ENCODE measurements at regions not wholly inside any gene's neighbourhood (a gene's known extent, or its start where the extent isn't known, plus 50 kb on each side); places are given as distances from the start of the nearest gene placed in this dataset.

- TF ChIP-seq POLR2AphosphoS5 (IDR thresholded peaks at IDR 0.05): no peak
- no peak for TF ChIP-seq CTCF (IDR thresholded peaks at IDR 0.05)
- no peak for TF ChIP-seq POLR2A (IDR thresholded peaks at IDR 0.05)
- TF ChIP-seq EP300 (IDR thresholded peaks at IDR 0.05): no peak
Observed at GRCh38 chr2:77666251-77666980, 144.2 kb upstream of the LRRTM4 start.

All from sigmoid colon (tissue), 4 donors.